KBM-7 (cell line): ENCODE measurements at regions not wholly inside any gene's neighbourhood (a gene's known extent, or its start where the extent isn't known, plus 50 kb on each side); places are given as distances from the start of the nearest gene placed in this dataset.

Experiments used
- DNase-seq: peaks from one replicate; pipeline ENCODE4 v3.0.0-alpha.2; 2015
- in situ Hi-C: fragments of 300-500 bp; cut with MboI; formaldehyde crosslinking; loops from 2 replicates; pipeline ENCODE4 v1.14.3; 2020; ENCODE audit warnings: low sequenced_read_pairs, low pct_unique_long_range_greater_than_20kb, mixed read lengths

DNA sequence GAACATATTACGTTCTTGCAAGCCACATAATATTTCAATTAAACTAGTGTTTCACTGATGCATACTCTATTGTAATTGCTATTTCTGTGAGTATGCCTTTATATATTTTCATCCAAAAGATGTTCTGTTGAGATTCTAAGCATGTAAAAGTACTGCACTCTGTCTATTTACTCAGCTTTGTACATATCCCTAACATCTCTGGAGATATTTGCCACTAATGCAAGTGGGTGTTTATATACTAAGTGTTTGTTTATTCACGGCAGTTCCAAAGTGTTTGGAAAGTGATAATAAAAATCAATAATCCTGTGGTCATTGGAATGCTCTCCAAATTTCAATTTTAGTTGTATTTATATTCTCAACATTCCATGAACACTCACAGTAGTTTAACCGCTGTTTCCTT is 1989.0 kb downstream of the C4orf33 start:
- in situ Hi-C loops, result no loop called here

DNA sequence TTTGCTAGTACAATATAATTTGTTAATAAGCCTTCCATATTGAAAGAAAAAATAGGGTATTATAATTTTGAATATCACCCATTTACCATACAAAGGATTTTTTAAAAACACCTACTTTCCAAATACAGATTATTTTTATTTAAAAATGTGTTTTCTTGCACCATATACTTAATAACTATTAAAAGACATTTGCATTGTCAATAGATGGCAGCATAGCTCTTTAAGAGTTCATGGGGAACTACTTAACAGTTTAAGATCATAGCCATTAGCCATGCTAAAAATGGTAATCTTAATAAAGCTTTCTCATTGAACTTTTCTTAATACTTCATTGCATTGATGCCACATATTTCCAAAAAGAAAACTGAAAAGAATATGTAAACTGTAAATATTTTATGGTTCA is 1995.9 kb downstream of the C4orf33 start:
- DNase-seq, result peak; percentile 15
- in situ Hi-C loops, result no loop called here

More for the DNA sequence above, 1989.0 kb downstream of the C4orf33 start:
- DNase-seq, result no peak

DNA sequence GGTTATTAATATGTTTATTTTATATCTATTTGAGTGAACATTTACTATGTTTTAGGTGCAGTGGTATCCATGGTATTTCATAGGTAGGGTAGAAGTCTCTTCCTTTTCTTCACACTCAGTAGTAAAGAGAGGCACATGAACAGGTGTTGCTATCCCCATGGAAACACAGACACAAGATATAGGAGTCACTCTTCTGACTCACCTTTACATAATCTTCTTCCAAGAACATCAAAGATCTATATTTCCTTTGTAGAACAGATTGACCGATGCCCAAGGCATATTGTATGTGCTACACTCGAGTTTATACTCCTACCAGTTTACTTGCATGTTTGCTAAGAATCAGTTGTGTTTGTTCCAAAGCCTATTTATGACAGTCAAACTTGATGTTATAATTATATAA is 1997.4 kb downstream of the C4orf33 start:
- in situ Hi-C loops, result no loop called here
- DNase-seq, result no peak

DNA sequence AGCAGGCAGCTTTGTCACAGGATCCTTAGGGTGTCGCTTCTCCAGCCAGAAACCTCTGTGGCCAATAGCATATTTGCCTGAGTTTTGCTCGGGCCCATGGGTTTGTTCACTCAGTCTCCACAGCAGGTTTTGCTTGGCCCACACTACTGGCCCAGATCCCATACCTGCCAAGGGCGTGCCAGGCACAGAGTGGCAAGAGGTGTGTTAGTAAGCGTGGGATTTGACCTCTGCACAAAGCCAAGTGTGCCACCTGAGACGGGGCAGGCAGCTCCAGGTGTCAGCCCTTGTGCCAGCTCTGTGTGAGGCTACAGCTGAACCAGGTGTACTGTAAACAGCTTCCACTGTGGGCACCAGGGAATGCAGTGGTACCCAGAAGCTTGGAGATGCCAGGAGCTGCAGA is 2003.0 kb downstream of the C4orf33 start:
- no peak for DNase-seq
- in situ Hi-C loops, result no loop called here

DNA sequence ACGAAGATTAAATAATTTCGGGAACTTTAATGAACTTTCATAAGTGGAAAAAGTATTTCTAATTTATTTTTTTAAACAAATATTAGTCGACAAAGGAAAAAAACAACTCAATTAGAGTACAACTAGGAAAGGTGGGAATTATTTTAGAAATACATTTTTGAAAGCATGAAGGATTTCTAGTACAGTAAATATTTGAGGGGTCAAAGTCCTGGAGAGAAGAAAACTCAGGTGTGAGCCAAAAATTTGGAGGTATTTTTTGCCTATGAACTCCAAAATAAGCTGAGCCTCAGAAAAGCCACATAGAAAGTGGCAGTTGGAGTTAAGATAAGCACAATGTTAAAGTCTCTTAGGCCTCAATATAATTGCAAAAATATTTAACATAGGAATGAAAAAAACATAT is 2017.3 kb downstream of the C4orf33 start:
- in situ Hi-C loops, result no loop called here
- DNase-seq, result no peak

DNA sequence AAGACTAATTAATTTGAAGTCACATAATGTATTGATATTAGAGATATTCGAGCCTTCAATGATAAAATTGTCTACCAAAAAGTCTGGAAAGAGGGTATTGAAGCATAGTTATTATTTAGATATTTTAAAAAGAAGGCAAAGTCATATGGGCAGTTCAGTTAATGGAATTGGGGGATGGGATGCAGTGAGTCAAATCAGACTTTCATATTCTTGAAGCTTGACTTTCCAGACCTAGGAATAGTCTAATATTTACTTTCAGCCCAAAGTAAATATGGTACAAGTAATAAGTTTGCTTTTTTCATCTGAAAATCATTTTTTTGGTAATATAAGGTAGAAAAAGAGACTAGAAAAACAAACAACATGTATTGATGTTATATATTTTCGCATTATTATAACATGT is 2017.8 kb downstream of the C4orf33 start:
- in situ Hi-C loops, result no loop called here
- no peak for DNase-seq

DNA sequence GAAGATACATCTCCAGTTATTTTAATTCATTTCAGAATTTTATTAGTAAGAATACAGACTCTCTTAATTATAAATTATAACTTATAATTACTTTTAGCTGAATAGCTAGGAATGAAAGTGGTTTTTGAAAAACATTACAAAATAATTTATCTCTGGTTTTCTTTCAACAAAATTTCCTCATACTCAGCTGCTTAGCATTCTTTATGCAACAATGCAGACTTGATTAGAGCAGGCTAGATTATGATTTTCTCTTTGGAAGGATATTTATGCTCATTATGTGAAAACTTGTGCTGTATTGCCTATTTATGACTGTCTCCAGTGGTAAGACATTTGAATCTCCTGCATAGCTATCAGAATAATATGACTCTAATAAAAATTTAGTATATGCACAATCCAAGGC is 2023.7 kb downstream of the C4orf33 start:
- in situ Hi-C loops, result no loop called here
- DNase-seq, result no peak

DNA sequence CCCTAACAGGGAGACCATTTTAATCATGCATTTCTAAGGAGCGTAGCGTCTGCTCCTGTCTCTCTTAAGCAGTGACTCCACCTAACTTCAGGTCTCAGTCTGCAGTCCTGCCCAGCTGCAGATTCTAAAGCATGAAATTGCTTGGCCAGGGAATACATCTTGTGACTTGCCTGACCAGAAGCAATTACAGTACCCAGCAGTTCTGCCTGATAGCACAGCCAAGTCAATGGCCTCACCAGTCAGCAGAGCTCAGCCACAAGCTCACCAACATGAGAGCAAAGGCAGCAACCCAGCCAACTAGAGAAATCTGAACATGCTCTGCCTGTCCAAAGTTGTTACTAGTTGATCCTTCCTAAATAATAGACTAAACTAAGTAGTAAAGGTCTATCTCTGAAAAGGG is 2011.9 kb upstream of the PCDH10 start:
- no peak for DNase-seq
- in situ Hi-C loops, result no loop called here

DNA sequence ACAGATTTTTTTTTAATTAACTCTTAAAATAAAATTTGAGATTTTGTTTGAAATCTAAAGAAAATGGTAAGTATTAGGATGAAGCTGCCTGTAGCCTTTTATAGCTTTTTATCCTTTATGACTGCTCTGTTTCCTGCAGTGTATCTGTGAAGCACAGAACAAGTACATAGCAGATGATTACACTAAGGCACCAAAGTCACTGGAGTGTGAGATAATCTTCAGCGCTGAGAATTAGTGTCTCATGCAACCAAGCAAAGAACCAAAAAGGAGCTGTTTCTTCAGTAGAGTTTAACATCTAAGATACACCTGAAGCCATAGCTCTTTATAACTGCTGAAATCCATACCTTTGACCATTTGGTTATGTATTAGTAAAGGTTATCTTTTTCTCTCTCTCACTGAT is 1989.8 kb upstream of the PCDH10 start:
- in situ Hi-C loops, result no loop called here
- no peak for DNase-seq

DNA sequence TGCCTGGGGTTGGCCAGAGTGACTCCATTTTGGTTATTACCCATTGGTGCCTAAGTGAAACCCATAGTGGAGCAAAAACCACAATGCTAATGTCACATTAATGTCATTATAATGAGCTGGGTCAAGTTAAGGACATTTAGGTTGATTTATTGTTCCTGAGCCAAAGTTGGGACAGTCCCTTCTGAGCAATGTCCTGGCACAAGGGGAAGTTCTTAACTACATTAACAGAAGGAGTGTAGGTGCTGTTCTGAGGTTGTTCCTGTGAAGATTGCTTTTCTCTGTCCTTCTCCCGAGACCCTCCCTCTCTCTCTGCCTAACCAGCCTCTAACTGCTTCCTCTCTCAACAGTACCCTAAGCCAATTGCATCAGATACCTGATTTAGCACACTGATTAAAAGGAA is 1956.8 kb upstream of the PCDH10 start:
- in situ Hi-C loops, result no loop called here

DNA sequence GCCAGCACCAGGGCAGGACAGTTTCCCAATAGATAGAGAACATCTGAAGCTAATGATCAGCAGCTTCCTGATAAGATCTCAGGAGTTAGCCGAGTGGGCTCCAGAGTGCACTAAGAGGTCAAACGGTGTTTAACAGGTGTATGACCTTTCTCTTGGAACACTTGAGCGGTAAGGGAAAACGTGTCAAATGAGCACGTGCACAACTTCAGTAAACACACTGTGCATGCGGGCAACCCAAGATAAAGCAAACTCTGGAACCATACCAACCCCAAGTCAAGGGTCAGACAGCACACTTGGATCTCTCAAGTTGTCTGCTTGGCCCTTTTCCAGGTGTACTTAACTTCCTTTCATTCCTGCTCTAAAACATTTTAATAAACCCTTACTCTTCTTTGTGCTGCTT is 1941.5 kb upstream of the PCDH10 start:
- DNase-seq, result no peak
- in situ Hi-C loops, result no loop called here

More for the DNA sequence above, 1956.8 kb upstream of the PCDH10 start:
- DNase-seq, result no peak

DNA sequence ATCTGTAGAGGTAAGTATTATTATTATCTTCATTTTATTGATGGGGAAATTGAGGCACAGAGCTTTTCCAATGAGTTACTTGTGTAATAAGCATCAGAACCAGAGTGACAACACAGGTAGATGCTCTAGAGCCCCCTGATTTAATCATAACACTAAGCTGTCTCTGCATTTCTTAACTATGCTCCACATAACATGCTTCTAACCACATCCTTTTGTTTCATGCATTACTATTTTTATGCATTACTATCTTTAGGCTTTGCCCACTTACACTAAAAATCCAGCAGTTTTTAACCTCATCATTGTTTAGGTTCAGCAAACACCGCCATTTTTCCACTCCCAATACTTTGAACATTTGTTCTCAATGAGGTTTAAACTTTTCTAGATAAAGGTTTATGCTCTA is 1900.8 kb upstream of the PCDH10 start:
- in situ Hi-C loops, result no loop called here
- no peak for DNase-seq

DNA sequence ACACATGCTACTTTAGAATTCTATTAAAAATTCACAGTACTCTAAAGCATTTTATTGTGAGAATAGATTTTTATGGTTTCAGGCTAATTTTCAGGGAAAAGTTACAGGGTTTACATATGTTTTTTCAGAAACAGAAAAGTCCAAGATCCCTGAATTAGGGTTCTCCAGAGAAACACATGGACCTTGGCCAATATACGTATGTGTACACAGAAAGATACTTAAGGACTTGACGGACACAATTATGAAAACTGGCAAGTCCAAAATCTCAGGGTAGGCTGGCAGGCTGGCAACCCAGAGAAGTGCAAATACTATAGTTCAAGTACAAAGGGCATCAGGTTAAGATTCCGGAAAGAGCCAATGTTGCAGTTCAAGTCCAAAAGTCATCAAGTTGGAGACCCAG is 1897.8 kb upstream of the PCDH10 start:
- in situ Hi-C loops, result no loop called here
- DNase-seq, result no peak

DNA sequence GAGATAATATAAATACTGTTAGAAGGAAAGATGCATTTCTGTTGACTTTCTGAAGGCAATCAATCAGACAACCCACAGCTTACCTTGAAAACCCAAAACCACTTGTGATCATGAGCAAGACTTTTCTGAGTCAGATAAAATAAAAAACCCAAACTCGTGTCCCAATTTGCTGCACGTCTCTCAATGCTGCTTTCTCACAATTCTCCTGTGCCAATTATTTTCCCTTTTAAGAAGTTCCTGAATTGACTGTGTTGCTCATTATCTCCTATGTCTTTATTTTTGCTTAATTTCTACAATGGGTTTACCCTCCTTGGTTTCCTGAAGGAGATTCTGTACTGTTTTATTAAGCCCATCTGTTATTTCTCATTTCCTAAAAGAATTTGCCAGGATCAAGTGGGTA is 1891.9 kb upstream of the PCDH10 start:
- DNase-seq, result no peak
- in situ Hi-C loops, result no loop called here

DNA sequence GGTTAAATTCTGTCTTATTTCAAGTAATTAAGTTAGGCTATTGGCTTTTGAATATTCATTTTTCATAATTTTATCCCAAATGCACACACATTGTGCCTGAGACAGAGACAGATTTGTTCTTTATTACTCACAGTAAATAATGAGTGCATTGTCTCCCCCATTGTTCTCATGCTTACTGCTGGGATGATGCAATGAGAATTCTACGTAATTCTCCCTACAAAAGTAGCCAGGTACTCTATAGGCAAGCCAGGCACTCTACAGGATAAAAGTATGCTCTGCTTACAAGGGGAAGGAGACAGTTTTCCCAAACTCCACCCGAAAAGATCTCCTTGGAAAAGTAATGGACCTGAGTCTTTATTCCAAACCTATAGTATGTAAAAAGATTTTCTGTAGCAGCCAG is 1890.7 kb upstream of the PCDH10 start:
- in situ Hi-C loops, result no loop called here
- DNase-seq, result no peak

DNA sequence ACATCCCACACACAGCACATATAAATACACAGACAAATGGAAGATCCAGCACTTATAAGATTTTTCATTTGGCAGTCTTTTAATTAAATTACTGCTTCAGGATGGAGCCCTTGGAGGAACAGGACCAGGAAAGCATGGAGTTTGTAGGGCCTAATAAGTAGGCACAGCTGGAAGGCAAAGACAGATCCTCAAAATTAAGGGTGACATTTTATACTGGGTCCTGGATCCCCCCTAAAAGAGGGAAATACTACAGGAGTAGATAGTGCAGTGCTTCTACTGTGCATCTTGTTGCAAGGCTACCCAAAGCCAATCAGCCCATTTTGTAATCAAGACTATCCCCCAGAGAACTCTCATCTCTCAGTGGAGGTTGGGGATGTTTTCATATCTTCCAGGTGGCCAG is 1860.7 kb upstream of the PCDH10 start:
- no peak for DNase-seq
- in situ Hi-C loops, result no loop called here

DNA sequence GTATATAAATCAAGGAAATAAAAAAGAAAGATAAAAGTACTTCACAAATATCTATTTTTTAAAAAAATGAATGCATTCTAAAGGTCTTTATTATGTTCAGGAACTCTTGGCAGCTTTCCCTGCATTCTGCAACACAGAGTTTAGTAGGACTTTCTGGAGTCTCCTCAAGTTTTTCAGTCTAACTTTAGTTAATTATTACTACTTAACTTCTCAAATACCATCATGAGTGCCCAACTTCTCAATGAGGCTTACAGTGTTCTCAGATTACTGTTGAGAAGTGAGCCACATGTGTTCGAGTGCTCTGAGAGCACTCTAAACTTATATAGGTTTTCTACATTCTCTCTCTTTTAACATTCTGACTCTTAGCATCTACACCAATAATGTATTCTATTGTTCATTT is 1852.9 kb upstream of the PCDH10 start:
- in situ Hi-C loops, result no loop called here
- DNase-seq, result no peak

DNA sequence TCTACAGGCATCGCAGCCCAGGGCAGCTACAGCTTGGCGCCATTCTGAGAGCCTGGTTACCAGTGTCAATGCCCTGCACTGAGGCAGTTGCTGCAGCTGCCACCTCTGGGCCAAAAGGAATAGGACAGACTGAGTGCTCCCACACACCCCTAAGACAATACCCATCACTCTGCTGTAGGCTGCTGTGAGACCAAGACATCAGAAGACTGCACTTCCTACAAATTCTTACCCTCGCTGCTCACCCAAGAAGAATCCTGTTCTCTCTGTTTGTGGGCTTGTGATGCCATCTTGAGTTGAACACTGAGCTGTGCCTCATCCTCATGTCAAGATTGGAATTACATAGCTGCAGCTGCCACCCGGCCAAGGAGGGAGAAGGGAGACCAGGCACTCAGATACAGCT is 1847.0 kb upstream of the PCDH10 start:
- in situ Hi-C loops, result no loop called here
- DNase-seq, result no peak

DNA sequence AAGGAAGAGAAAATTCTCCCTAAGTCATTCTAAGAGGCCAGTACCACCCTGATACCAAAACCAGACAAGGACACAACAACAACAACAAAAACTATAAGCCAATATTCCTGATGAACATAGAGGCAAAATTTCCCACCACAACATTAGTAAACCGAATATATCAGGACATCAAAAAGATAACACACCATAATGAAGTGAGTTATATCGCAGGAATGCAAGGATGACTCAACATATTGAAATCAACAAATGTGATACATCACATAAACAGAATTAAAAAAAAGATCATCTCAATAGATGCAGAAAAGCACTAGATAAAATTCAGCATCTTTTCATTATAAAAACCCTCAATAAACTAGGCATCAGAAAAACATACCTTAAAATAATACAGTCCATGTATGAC is 1844.4 kb upstream of the PCDH10 start:
- in situ Hi-C loops, result no loop called here
- DNase-seq, result no peak

DNA sequence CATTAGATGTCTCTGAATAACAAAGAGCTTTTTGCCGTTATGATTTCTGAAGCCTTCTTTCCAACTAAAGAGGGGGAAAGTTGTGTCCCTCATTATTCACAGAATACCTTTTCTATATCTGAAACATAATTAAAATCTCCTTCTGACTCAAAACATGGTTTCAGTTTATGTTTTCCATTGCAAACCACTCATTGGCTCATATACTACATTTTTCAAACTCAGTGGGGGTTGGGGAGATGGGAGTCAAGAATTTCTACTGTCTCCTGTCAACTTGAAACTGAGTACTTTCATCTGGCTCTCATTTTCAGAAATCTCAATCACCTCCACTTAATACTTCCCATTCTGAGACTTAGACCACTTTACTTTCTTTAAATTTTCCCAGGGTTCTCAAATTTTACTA is 1839.5 kb upstream of the PCDH10 start:
- DNase-seq, result no peak
- in situ Hi-C loops, result no loop called here

DNA sequence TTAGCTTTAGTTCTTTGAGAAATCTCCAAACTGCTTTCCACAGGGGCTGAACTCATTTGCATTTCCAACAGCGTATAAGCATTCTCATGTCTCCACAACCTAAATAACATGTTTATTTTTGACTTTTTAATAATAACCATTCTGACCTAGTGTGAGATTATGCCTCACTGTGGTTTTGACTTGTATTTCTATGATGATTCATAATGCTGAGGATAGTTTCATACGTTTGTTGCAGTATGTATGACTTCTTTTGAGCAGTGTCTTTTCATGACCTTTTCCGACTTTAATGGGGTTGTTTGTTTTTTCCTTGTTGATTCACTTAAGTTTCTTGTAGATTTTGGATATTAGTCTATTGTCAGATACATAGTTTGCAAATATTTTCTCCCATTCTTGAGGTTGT is 1833.0 kb upstream of the PCDH10 start:
- in situ Hi-C loops, result no loop called here
- no peak for DNase-seq

DNA sequence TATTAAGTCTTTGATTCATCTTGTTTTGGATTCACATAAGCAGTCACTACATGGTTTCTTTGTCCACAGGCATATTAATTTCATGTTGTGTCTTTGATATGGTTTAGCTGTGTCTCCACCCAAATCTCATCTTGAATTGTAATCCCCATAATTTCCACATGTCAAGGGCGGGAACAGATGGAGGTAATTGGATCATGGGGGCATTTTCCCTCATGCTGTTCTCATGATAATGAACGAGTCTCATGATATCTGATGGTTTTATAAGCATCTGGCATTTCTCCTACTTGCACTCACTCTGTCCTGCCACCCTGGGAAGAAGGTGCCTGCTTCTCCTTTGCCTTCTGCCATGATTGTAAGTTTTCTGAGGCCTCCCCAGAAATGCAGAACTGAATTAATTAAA is 1811.2 kb upstream of the PCDH10 start:
- in situ Hi-C loops, result no loop called here
- no peak for DNase-seq
